Uterus (tissue), 2 donors: ENCODE measurements at regions not wholly inside any gene's neighbourhood (a gene's known extent, or its start where the extent isn't known, plus 50 kb on each side); places are given as distances from the start of the nearest gene placed in this dataset.

Experiments
- CTCF ChIP-seq, 4 experiments: fragments of 200-600 bp in 2 of 4; fragments of 450-650 bp in 2 of 4; sonication (generic) in 2 of 4; IDR thresholded peaks; one replicate each; pipeline ENCODE4 v1.5.1; 2016 to 2019; ENCODE audit warnings: antibody characterized with exemption in 4 of 4, mild to moderate bottlenecking in 2 of 4, moderate library complexity in 1 of 4
- POLR2A ChIP-seq, 2 donors: fragments of 450-650 bp; IDR thresholded peaks; one replicate each; pipeline ENCODE4 v1.6.1; 2016; ENCODE audit warnings: antibody characterized with exemption in 2 of 2, mild to moderate bottlenecking in 1 of 2, moderate library complexity in 1 of 2

- TF ChIP-seq CTCF (IDR thresholded peaks at IDR 0.05) (no peak), POLR2A (IDR thresholded peaks at IDR 0.05) (no peak)
These were observed 152.8 kb upstream of the VRK2 start for GRCh38 chr2:57893786-57894185.
